ENCODE measurements at regions not wholly inside any gene's neighbourhood (a gene's known extent, or its start where the extent isn't known, plus 50 kb on each side); places are given as distances from the start of the nearest gene placed in this dataset.

- DNase-seq (ENCODE audit: low read depth): no peak
Measured at GRCh38 chr6:40841721-40842120, 197.3 kb downstream of the UNC5CL start.

- DNase-seq (ENCODE audit: low read depth): no peak
Measured at GRCh38 chr6:40832691-40833090, 206.3 kb downstream of the UNC5CL start.

DNA sequence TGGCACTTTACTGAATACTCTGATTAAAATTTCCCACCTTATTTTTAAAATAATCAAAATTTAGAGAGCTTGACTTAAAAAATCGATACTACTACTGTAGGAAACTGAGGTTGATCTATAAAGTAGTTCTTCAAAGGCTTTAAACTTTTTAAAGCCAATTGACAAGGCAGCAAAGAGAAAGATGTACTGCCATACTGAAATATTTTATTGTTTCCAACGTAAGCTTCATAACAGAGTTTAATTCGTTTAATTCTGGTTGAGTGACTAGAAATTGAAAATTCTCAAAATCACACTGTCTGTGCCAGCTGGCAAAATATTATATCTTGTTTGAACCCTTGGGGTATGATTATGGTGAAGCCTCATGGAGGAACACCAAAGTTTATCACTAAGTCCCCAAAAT lies 207.6 kb downstream of the UNC5CL start:
- no peak for DNase-seq (ENCODE audit: low read depth)

DNA sequence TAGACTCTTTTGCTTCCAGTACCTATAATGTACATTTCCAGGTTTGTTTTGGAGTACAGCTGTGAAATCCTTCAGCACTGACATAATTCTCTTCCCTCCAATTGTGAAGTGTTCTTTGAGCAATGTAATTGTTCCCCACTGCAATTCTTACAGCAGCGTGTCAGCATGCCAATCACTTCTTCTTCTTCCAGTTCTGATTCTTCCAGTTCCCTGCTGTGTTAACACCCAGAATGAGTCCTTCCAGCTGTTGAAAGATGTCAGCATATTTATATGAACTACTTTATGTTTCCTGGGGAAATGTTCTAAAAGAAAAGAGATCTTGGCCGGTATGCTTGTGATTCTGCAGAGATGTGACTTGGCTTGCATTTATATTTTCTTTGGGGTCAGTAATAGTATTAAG lies 213.9 kb downstream of the UNC5CL start:
- no peak for DNase-seq (ENCODE audit: low read depth)

DNA sequence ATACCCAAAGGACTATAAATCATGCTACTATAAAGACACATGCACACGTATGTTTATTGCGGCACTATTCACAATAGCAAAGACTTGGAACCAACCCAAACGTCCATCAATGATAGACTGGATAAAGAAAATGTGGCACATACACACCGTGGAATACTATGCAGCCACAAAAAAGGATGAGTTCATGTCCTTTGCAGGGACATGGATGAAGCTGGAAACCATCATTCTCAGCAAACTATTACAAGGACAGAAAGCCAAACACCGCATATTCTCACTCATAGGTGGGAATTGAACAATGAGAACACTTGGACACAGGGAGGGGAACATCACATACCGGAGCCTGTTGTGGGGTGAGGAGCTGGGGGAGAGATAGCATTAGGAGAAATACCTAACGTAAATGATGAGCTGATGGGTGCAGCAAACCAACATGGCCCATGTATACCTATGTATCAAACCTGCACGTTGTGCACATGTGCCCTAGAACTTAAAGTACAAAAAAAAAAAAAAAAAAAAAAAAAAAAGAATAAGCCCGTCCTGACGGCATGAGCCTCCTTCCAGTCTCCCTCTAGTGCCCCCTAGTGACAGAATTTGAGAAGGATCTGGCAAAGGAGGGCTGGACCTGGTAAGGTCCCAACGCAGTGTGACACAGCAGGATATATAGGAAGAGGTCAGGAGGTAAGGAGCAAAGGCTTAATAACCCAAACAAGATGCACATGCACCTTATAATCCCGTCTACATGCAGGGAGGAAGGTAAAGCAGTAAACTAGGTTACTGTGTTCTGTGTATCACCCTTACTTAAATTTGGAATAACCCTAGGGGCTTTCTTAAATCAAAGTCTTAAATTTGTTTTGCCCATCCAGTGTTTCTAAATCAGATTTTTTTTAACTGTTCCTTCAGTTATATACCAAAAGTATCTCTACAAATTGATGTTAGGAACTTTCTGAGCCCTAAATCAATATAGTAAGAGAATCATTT lies 214.8 kb downstream of the UNC5CL start:
- peak; percentile 51 for DNase-seq (ENCODE audit: low read depth)

- peak; percentile 17 for DNase-seq (ENCODE audit: low read depth)
Measured at GRCh38 chr6:40822619-40823018, 216.4 kb downstream of the UNC5CL start.

- no peak for DNase-seq (ENCODE audit: low read depth)
Measured at GRCh38 chr6:40819182-40819834, 219.7 kb downstream of the UNC5CL start.

DNA sequence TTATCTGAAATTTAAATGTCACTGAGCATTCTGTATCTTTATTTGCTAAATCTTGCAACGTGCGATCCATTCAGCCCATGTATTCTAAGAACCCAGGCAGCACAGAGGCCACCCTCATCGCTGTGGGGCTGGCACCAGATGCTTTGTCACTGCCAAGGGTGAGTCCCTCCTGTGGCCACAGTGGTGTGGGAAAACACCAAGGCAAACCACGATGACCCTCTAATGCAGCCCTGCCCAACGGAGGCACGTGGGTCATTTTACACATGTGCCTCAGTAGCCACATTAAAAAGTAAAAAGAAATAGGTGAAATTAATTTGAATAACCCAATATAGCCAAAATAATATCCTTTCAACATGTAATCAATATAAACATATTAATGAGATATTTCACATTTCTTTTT lies 221.7 kb downstream of the UNC5CL start:
- DNase-seq (ENCODE audit: low read depth): no peak

DNA sequence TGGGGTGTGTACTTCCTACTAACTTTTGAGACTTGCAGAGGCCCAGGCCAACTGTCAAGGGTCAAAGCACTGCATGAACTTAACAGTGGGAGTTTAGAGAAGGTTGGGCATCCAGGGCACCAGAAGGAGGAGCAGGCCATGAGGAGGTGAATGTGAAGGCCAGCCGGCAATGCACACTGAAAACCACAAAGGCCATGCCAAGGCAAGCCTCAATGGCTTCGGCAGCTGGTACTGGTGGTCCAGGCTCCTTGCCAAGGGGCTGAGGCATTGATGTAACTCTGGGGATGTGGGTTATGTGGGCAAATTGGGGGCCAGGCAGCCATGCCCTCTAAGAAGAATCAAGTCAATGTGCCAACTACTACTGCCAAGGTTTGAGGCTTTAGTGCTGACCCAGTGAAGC lies 222.4 kb downstream of the UNC5CL start:
- DNase-seq (ENCODE audit: low read depth): no peak

GRCh38 chr6:40815731-40816130 lies 223.3 kb downstream of the UNC5CL start:
- no peak for DNase-seq (ENCODE audit: low read depth)

- DNase-seq (ENCODE audit: low read depth): peak; percentile 85
Measured at GRCh38 chr6:40810171-40810570, 223.0 kb upstream of the LRFN2 start.

GRCh38 chr6:40809627-40810026 lies 222.5 kb upstream of the LRFN2 start:
- DNase-seq (ENCODE audit: low read depth): peak; percentile 43

GRCh38 chr6:40807484-40807883 lies 220.3 kb upstream of the LRFN2 start:
- DNase-seq (ENCODE audit: low read depth): peak; percentile 81

GRCh38 chr6:40806256-40806864 lies 219.2 kb upstream of the LRFN2 start:
- peak; percentile 77 for DNase-seq (ENCODE audit: low read depth)

- no peak for DNase-seq (ENCODE audit: low read depth)
Measured at GRCh38 chr6:40805336-40805735, 218.2 kb upstream of the LRFN2 start.

DNA sequence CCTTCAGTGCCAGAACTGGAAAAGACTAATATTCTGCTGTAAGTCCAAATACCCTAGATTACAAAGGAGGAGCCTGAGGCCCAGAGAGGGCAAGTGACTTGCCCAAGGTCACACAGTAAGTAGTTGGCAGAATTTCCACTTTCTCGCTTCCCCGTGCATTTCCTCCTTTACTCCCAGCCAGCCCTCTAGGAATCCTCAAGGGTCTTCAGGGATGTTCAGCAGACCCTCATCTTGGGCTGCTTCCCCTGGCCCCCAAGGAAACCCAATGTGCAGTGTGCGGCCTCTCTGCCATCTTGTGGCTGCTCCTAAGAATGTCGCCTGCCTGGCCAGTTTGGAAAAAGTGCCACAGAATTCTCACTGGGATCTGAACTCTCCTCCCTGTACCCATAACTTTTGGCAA lies 217.7 kb upstream of the LRFN2 start:
- DNase-seq (ENCODE audit: low read depth): no peak

DNA sequence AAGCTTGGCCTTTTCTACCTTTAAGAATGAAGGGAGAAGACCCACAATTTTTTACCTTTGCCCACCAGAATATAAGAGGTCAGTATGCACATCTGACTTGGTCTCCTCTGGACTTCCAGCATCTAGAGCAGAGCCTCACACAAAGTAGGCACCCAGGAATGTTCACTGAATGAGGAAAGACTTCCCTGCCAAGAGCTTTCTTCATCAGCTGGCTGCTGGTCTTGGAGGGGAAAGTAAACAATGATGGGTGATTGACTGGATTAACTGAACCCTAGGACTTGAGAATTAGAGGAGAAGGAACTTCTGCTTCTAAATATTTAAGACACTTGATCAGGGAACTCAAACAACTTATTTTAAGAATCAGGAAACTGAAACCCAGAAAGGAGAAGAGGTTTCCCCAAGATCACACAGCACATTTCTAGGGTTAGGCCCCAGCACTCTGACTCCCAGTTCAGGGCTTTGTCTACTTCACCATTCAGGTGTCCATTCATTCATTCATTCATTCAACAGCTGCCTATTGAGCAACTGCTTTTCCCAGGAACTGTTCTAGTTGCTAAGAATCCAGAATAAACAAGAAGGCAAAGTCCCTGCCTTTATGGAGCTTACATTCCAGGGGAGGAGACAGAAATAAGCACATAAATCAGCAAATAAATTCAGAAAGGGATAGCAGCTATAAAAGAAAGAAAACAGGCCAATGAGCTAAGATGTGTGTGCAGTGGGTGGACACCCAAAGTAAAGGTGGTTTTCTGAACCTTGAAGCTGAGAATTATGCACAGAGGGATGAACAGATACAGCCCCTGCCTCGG lies 216.9 kb upstream of the LRFN2 start:
- no peak for DNase-seq (ENCODE audit: low read depth)

GRCh38 chr6:40802481-40802880 lies 215.3 kb upstream of the LRFN2 start:
- DNase-seq (ENCODE audit: low read depth): no peak

GRCh38 chr6:40799296-40800140 lies 212.4 kb upstream of the LRFN2 start:
- DNase-seq (ENCODE audit: low read depth): no peak

- DNase-seq (ENCODE audit: low read depth): no peak
Measured at GRCh38 chr6:40798069-40798770, 211.1 kb upstream of the LRFN2 start.

Measured in RPMI7951 (cell line).